VCaP (cell line): ENCODE measurements at regions not wholly inside any gene's neighbourhood (a gene's known extent, or its start where the extent isn't known, plus 50 kb on each side); places are given as distances from the start of the nearest gene placed in this dataset.

Source experiments
- H3K27ac ChIP-seq: fragments of 450-650 bp; 2 replicates; pipeline ENCODE4 v1.5.1; 2017
- CTCF ChIP-seq: fragments of 450-650 bp; conservative IDR thresholded peaks from 2 replicates; pipeline ENCODE4 v1.5.1; 2017; ENCODE audit warnings: mild to moderate bottlenecking, moderate library complexity

- no peak for TF ChIP-seq CTCF
- H3K27ac ChIP-seq, result peak overlapping the region; percentile 50; the same call in 1 of the 2 replicates
These were observed 546.9 kb upstream of the C9orf72 start for GRCh38 chr9:28120184-28120583.

- H3K27ac ChIP-seq, result no peak overlapping the region; the same call in 1 of the 2 replicates
- no peak for TF ChIP-seq CTCF
These were observed 547.3 kb upstream of the C9orf72 start for GRCh38 chr9:28120626-28121025.

GRCh38 chr9:28121366-28121765 lies 548.1 kb upstream of the C9orf72 start:
- TF ChIP-seq CTCF, result no peak
- H3K27ac ChIP-seq, result no peak overlapping the region

GRCh38 chr9:28124917-28125316 lies 551.6 kb upstream of the C9orf72 start:
- TF ChIP-seq CTCF, result no peak
- H3K27ac ChIP-seq, result no peak overlapping the region

- no peak overlapping the region for H3K27ac ChIP-seq
- TF ChIP-seq CTCF, result no peak
These were observed 553.8 kb upstream of the C9orf72 start for GRCh38 chr9:28127101-28127500.

- no peak for TF ChIP-seq CTCF
- H3K27ac ChIP-seq, result peak overlapping the region; percentile 86
These were observed 561.2 kb upstream of the C9orf72 start for GRCh38 chr9:28134446-28134976.

- H3K27ac ChIP-seq, result peak overlapping the region; percentile 86
- TF ChIP-seq CTCF, result no peak
These were observed 562.3 kb upstream of the C9orf72 start for GRCh38 chr9:28135549-28135948.
